Activated CD8-positive, alpha-beta memory T cell treated with anti-CD3 and anti-CD28 coated beads, Interleukin-2, amount 50 U/mL, for 48 hours (primary cell): ENCODE measurements at regions not wholly inside any gene's neighbourhood (a gene's known extent, or its start where the extent isn't known, plus 50 kb on each side); places are given as distances from the start of the nearest gene placed in this dataset.
"Not testable (repeated sequence)": the region's sequence is repeated elsewhere in the genome, so short reads cannot be mapped to it uniquely, and the experiment has no call there.

ENCODE experiments used
- DNase-seq: peaks from one replicate; pipeline ENCODE4 v3.0.0-alpha.2; 2020

GRCh38 chr15:69660658-69661405, 208.2 kb downstream of the RPLP1 start:
- no peak for DNase-seq

- DNase-seq = no peak
Measured at GRCh38 chr15:69661446-69661845, 208.8 kb downstream of the RPLP1 start.

- DNase-seq = no peak
Measured at GRCh38 chr15:69661871-69662644, 209.4 kb downstream of the RPLP1 start.

- no peak for DNase-seq
Measured at GRCh38 chr15:69662645-69663000, 210.0 kb downstream of the RPLP1 start.

- DNase-seq = no peak
Measured at GRCh38 chr15:69663441-69663840, 210.8 kb downstream of the RPLP1 start.

GRCh38 chr15:69663982-69664381, 211.4 kb downstream of the RPLP1 start:
- no peak for DNase-seq

GRCh38 chr15:69664572-69665571, 212.3 kb downstream of the RPLP1 start:
- no peak for DNase-seq

- no peak for DNase-seq
Measured at GRCh38 chr15:69665641-69666111, 213.1 kb downstream of the RPLP1 start.

GRCh38 chr15:69666441-69666882, 213.8 kb downstream of the RPLP1 start:
- DNase-seq = peak; percentile 63

GRCh38 chr15:69666921-69667811, 214.5 kb downstream of the RPLP1 start:
- DNase-seq = no peak

- DNase-seq = no peak
Measured at GRCh38 chr15:69668039-69668705, 215.6 kb downstream of the RPLP1 start.

- no peak for DNase-seq
Measured at GRCh38 chr15:69668963-69669362, 216.3 kb downstream of the RPLP1 start.

- no peak for DNase-seq
Measured at GRCh38 chr15:69669446-69669845, 216.8 kb downstream of the RPLP1 start.

- no peak for DNase-seq
Measured at GRCh38 chr15:69673291-69673881, 220.8 kb downstream of the RPLP1 start.

GRCh38 chr15:69675731-69676130, 223.1 kb downstream of the RPLP1 start:
- DNase-seq = no peak

GRCh38 chr15:69677403-69677802, 224.8 kb downstream of the RPLP1 start:
- no peak for DNase-seq

- DNase-seq = peak; percentile 79
Measured at GRCh38 chr15:69679623-69680228, 227.1 kb downstream of the RPLP1 start.

- DNase-seq = not testable (repeated sequence)
Measured at GRCh38 chr15:69684823-69685222, 232.2 kb downstream of the RPLP1 start.

GRCh38 chr15:69685512-69686452, 233.2 kb downstream of the RPLP1 start:
- no peak for DNase-seq
